ENCODE measurements at regions not wholly inside any gene's neighbourhood (a gene's known extent, or its start where the extent isn't known, plus 50 kb on each side); places are given as distances from the start of the nearest gene placed in this dataset.

DNA sequence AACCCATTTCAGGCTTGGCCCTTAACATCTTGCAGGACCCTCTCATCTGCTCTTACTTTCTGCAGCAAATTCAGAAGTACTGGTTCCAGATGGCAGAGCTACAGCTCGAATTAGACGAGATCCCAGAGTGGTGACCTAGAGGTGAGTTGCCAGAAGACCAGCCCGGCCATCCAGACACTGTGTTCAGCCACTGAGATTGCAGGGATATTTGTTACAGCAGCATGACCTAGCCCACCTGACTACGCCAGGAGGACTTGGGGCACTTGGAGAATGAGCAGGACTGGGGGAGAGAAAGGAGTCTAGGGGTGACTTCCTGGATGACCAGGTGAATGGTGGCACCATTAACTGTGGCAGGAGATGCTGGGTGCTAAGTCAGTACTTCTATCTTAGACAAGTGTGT, 67.2 kb upstream of the ID2 start:
- H3K27me3 ChIP-seq (replicated peaks; ENCODE audit: control insufficient read depth, insufficient read depth, low read length) = no peaks in the 10 kb centered on the region

DNA sequence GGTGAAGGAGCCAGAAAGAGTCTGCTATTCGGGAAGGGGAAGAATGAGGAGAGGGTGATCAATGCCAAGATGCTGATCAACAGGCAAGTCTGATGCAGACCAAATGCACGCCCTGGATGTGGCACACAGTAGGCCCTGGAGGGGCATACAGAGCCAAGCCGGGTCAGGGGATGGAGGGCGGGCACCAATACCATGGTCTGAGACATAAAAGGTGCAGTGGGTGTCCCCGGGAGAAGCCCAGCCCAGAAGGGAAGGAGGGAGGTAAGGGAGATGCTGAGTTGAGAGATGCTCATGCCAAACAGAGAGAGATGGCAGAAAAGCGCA, 66.6 kb upstream of the ID2 start:
- intact Hi-C loops (cut with micrococcal nuclease; ENCODE audit: unreplicated experiment) = no loop called here
- no peak overlapping the region for H3K4me3 Mint-ChIP-seq (ENCODE audit: unreplicated experiment)
- no TSS peak for BruUV-seq (replicated peaks)
- Histone ChIP-seq H3K9me3 (peaks cover 19% of the 10 kb centered on the region), H3K36me3 (ENCODE audit: control insufficient read depth, insufficient read depth, low read length) (no peaks in the 10 kb centered on the region; the same call in 1 of the 2 replicates), H3K4me1 (peaks cover 36% of the 10 kb centered on the region), H3K4me3 (ENCODE audit: low read depth, low read length) (no peak overlapping the region), H3K27me3 (replicated peaks; ENCODE audit: control insufficient read depth, insufficient read depth, low read length) (no peaks in the 10 kb centered on the region)
- ChIA-PET POLR2A (no interaction called here), CTCF (no interaction called here)
- H3K36me3 Mint-ChIP-seq (ENCODE audit: insufficient read depth, unreplicated experiment) = peaks cover 11% of the 10 kb centered on the region
- TF ChIP-seq, protein P1, sequence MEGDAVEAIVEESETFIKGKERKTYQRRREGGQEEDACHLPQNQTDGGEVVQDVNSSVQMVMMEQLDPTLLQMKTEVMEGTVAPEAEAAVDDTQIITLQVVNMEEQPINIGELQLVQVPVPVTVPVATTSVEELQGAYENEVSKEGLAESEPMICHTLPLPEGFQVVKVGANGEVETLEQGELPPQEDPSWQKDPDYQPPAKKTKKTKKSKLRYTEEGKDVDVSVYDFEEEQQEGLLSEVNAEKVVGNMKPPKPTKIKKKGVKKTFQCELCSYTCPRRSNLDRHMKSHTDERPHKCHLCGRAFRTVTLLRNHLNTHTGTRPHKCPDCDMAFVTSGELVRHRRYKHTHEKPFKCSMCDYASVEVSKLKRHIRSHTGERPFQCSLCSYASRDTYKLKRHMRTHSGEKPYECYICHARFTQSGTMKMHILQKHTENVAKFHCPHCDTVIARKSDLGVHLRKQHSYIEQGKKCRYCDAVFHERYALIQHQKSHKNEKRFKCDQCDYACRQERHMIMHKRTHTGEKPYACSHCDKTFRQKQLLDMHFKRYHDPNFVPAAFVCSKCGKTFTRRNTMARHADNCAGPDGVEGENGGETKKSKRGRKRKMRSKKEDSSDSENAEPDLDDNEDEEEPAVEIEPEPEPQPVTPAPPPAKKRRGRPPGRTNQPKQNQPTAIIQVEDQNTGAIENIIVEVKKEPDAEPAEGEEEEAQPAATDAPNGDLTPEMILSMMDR (IDR thresholded peaks at IDR 0.05; ENCODE audit: insufficient read depth in 1 of 2, low read depth in 1 of 2, low read length in 1 of 2, severe bottlenecking in 1 of 2, unreplicated experiment in 1 of 2) = no peak
- no peak overlapping the region for H3K27ac Mint-ChIP-seq (ENCODE audit: unreplicated experiment)
- H3K4me1 Mint-ChIP-seq (ENCODE audit: low read depth, unreplicated experiment) = peaks cover 49% of the 10 kb centered on the region
- DNase-seq = peak in 1 of 2 experiments; percentile 20
- H3K27me3 Mint-ChIP-seq (ENCODE audit: insufficient read depth, unreplicated experiment) = no peaks in the 10 kb centered on the region
- H3K9me3 Mint-ChIP-seq (ENCODE audit: unreplicated experiment) = peaks cover 8% of the 10 kb centered on the region

More for the DNA sequence above, 67.2 kb upstream of the ID2 start:
- peaks cover 19% of the 10 kb centered on the region for H3K9me3 ChIP-seq
- peaks cover 41% of the 10 kb centered on the region for H3K4me1 ChIP-seq
- H3K4me3 ChIP-seq (ENCODE audit: low read depth, low read length) = no peak overlapping the region
- Mint-ChIP-seq H3K4me1 (ENCODE audit: low read depth, unreplicated experiment) (peaks cover 49% of the 10 kb centered on the region), H3K4me3 (ENCODE audit: unreplicated experiment) (no peak overlapping the region), H3K27ac (ENCODE audit: unreplicated experiment) (no peak overlapping the region), H3K36me3 (ENCODE audit: insufficient read depth, unreplicated experiment) (peaks cover 17% of the 10 kb centered on the region), H3K9me3 (ENCODE audit: unreplicated experiment) (peaks cover 2% of the 10 kb centered on the region), H3K27me3 (ENCODE audit: insufficient read depth, unreplicated experiment) (no peaks in the 10 kb centered on the region)
- intact Hi-C loops (cut with micrococcal nuclease; ENCODE audit: unreplicated experiment) = no loop called here
- no TSS peak for BruUV-seq (replicated peaks)
- TF ChIP-seq, protein P1 (IDR thresholded peaks at IDR 0.05; ENCODE audit: insufficient read depth in 1 of 2, low read depth in 1 of 2, low read length in 1 of 2, severe bottlenecking in 1 of 2, unreplicated experiment in 1 of 2) = no peak
- ChIA-PET CTCF (no interaction called here), POLR2A (no interaction called here)
- DNase-seq = peak in 1 of 2 experiments; percentile 5
- H3K36me3 ChIP-seq (ENCODE audit: control insufficient read depth, insufficient read depth, low read length) = no peaks in the 10 kb centered on the region; the same call in 1 of the 2 replicates

DNA sequence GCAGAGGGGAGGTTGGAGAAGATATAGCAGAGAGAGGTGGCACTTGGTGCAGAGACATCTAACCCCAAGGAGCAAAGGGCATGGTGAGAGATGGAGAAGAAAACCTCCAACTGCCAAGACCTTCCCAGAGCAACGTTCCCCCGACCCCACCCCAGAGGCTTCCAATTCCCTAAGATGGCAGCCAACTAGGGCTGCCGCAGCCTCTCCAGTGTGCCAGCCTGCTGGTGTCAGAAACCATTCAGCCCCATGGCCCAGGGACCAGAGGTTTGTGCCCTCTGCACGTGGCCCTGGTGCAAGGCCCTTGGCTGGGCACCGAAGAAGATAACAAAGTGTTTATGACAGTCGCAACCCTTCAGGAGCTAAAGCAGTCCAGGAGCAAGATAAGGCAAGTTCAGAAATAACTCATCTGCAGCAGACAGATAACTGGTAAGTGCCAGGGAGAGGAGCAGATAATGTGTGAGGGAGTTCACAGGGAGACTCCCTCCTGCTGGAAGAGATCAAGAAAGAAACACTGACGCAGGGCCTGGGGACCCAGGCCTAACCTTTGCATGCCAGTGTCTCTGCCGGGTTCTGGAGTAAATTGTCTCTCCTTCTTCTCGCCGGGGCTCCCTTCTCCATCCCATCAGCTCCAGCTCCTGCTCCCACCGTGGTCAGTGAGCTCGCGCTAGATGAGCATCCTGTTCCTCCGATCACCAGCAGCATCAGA, 66.1 kb upstream of the ID2 start:
- Histone ChIP-seq H3K36me3 (ENCODE audit: control insufficient read depth, insufficient read depth, low read length) (no peaks in the 10 kb centered on the region; the same call in 1 of the 2 replicates), H3K4me3 (ENCODE audit: low read depth, low read length) (no peak overlapping the region), H3K4me1 (peaks cover 34% of the 10 kb centered on the region), H3K27me3 (replicated peaks; ENCODE audit: control insufficient read depth, insufficient read depth, low read length) (no peaks in the 10 kb centered on the region), H3K9me3 (peaks cover 19% of the 10 kb centered on the region)
- POLR2A ChIA-PET = no interaction called here
- CTCF ChIA-PET = no interaction called here
- DNase-seq = peak in 1 of 2 experiments; percentile 23
- Mint-ChIP-seq H3K36me3 (ENCODE audit: insufficient read depth, unreplicated experiment) (peaks cover 6% of the 10 kb centered on the region), H3K4me1 (ENCODE audit: low read depth, unreplicated experiment) (peaks cover 49% of the 10 kb centered on the region), H3K4me3 (ENCODE audit: unreplicated experiment) (no peak overlapping the region), H3K27me3 (ENCODE audit: insufficient read depth, unreplicated experiment) (no peaks in the 10 kb centered on the region), H3K27ac (ENCODE audit: unreplicated experiment) (peak overlapping the region; percentile 43), H3K9me3 (ENCODE audit: unreplicated experiment) (peaks cover 12% of the 10 kb centered on the region)
- intact Hi-C loops (cut with micrococcal nuclease; ENCODE audit: unreplicated experiment) = no loop called here
- BruUV-seq (replicated peaks) = no TSS peak
- TF ChIP-seq, protein P1 (IDR thresholded peaks at IDR 0.05; ENCODE audit: insufficient read depth in 1 of 2, low read depth in 1 of 2, low read length in 1 of 2, severe bottlenecking in 1 of 2, unreplicated experiment in 1 of 2) = no peak

Data from Caco-2 (cell line).